ENCODE measurements at regions not wholly inside any gene's neighbourhood (a gene's known extent, or its start where the extent isn't known, plus 50 kb on each side); places are given as distances from the start of the nearest gene placed in this dataset.

- Histone ChIP-seq H3K4me1 (ENCODE audit: insufficient read depth, low read length) (no peaks in the 10 kb centered on the region), H3K9me3 (ENCODE audit: control insufficient read depth, insufficient read depth, low read length) (no peaks in the 10 kb centered on the region), H3K9ac (ENCODE audit: low read depth, low read length) (no peak overlapping the region)
Measured at GRCh38 chr21:22903851-22904250, 1905.6 kb downstream of the NCAM2 start.

GRCh38 chr21:22904385-22904784, 1906.2 kb downstream of the NCAM2 start:
- Histone ChIP-seq H3K9me3 (ENCODE audit: control insufficient read depth, insufficient read depth, low read length) (no peaks in the 10 kb centered on the region), H3K9ac (ENCODE audit: low read depth, low read length) (no peak overlapping the region), H3K36me3 (ENCODE audit: insufficient read depth, low read length) (no peaks in the 10 kb centered on the region), H3K4me1 (ENCODE audit: insufficient read depth, low read length) (no peaks in the 10 kb centered on the region)

More at GRCh38 chr21:22903851-22904250, 1905.6 kb downstream of the NCAM2 start:
- no peaks in the 10 kb centered on the region for H3K36me3 ChIP-seq (ENCODE audit: insufficient read depth, low read length)

DNA sequence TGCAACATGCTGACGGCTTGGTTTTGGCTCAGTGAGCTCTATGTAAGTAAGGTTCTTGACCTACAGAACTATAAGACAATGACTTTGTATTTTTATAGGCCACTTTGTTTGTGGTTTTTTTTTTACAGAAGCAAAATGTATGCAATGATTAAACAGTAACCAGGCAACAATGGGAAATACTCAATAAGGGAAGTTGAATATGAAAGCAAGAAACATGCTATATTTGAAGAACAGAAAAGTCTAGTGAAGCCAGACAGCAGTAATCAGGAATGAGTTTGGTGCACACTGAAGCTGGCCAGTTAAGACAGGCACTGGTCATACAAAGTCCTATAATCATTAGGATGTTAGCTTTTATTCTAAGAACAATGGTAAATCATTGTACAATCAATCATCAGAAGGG, 1926.8 kb downstream of the NCAM2 start:
- no peaks in the 10 kb centered on the region for H3K4me1 ChIP-seq (ENCODE audit: insufficient read depth, low read length)
- H3K9ac ChIP-seq (ENCODE audit: low read depth, low read length) = no peak overlapping the region
- no peaks in the 10 kb centered on the region for H3K36me3 ChIP-seq (ENCODE audit: insufficient read depth, low read length)
- H3K9me3 ChIP-seq (ENCODE audit: control insufficient read depth, insufficient read depth, low read length) = no peaks in the 10 kb centered on the region

DNA sequence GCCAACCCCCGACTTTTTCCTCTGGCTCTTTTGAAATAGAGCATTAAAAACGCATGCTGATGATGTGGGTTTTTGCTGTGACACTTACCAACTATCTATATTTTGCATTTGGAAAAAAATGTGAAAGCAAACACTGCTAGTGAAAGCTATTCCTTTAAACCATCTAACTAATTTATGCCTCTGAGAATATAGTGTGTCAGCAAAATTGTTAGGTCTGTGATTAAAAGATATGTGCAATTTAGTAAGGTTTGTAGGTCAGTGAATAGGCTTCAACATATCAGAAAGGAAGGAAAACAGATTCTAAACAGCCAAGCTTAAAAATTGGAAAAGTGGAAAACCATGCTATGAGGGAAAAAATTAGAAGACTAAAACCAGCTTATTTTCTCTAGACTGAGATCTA, 1929.3 kb downstream of the NCAM2 start:
- Histone ChIP-seq H3K4me1 (ENCODE audit: insufficient read depth, low read length) (no peaks in the 10 kb centered on the region), H3K36me3 (ENCODE audit: insufficient read depth, low read length) (no peaks in the 10 kb centered on the region), H3K9me3 (ENCODE audit: control insufficient read depth, insufficient read depth, low read length) (no peaks in the 10 kb centered on the region), H3K9ac (ENCODE audit: low read depth, low read length) (no peak overlapping the region)

GRCh38 chr21:22941779-22942490, 1943.7 kb downstream of the NCAM2 start:
- Histone ChIP-seq H3K9ac (ENCODE audit: low read depth, low read length) (no peak overlapping the region), H3K36me3 (ENCODE audit: insufficient read depth, low read length) (no peaks in the 10 kb centered on the region), H3K4me1 (ENCODE audit: insufficient read depth, low read length) (no peaks in the 10 kb centered on the region), H3K9me3 (ENCODE audit: control insufficient read depth, insufficient read depth, low read length) (no peaks in the 10 kb centered on the region)

- no peaks in the 10 kb centered on the region; the same call in 1 of the 2 replicates for H3K9me3 ChIP-seq (ENCODE audit: control insufficient read depth, insufficient read depth, low read length)
Measured at GRCh38 chr21:22955559-22955958, 1957.3 kb downstream of the NCAM2 start.

GRCh38 chr21:22961258-22961657, 1963.0 kb downstream of the NCAM2 start:
- H3K9me3 ChIP-seq (ENCODE audit: control insufficient read depth, insufficient read depth, low read length) = no peaks in the 10 kb centered on the region
- H3K4me1 ChIP-seq (ENCODE audit: insufficient read depth, low read length) = no peaks in the 10 kb centered on the region
- no peaks in the 10 kb centered on the region for H3K36me3 ChIP-seq (ENCODE audit: insufficient read depth, low read length)
- no peak overlapping the region for H3K9ac ChIP-seq (ENCODE audit: low read depth, low read length)

More at GRCh38 chr21:22955559-22955958, 1957.3 kb downstream of the NCAM2 start:
- H3K36me3 ChIP-seq (ENCODE audit: insufficient read depth, low read length) = no peaks in the 10 kb centered on the region
- no peak overlapping the region for H3K9ac ChIP-seq (ENCODE audit: low read depth, low read length)
- no peaks in the 10 kb centered on the region for H3K4me1 ChIP-seq (ENCODE audit: insufficient read depth, low read length)

GRCh38 chr21:22965455-22966135, 1967.4 kb downstream of the NCAM2 start:
- no peaks in the 10 kb centered on the region for H3K36me3 ChIP-seq (ENCODE audit: insufficient read depth, low read length)
- H3K4me1 ChIP-seq (ENCODE audit: insufficient read depth, low read length) = no peaks in the 10 kb centered on the region
- no peaks in the 10 kb centered on the region for H3K9me3 ChIP-seq (ENCODE audit: control insufficient read depth, insufficient read depth, low read length)
- no peak overlapping the region for H3K9ac ChIP-seq (ENCODE audit: low read depth, low read length)

DNA sequence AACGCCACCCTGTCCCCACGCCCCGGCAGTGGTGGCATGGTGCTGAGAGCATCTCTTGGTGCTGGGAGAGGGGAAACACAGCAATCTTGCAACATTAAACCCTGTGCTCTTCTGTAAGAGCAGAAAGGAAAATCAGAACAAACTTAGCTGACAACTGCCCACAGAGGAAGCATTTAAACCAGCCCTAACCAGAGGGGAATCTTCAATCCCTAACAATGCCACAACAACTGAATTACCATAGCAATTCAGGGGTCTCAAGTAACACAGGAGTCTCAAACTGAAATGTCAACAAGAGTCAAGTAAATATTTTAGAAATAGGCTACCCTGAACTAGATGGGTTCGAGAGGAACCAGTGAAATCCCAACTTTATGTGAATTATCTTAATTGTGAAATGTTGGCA, 1983.6 kb downstream of the NCAM2 start:
- Histone ChIP-seq H3K9ac (ENCODE audit: low read depth, low read length) (no peak overlapping the region), H3K9me3 (ENCODE audit: control insufficient read depth, insufficient read depth, low read length) (no peaks in the 10 kb centered on the region), H3K4me1 (ENCODE audit: insufficient read depth, low read length) (peaks cover 10% of the 10 kb centered on the region), H3K36me3 (ENCODE audit: insufficient read depth, low read length) (no peaks in the 10 kb centered on the region)

- Histone ChIP-seq H3K9ac (ENCODE audit: low read depth, low read length) (peak overlapping the region; percentile 71; the same call in 1 of the 2 replicates), H3K4me1 (ENCODE audit: insufficient read depth, low read length) (no peaks in the 10 kb centered on the region), H3K9me3 (ENCODE audit: control insufficient read depth, insufficient read depth, low read length) (no peaks in the 10 kb centered on the region), H3K36me3 (ENCODE audit: insufficient read depth, low read length) (no peaks in the 10 kb centered on the region)
Measured at GRCh38 chr21:22993144-22993543, 1994.9 kb downstream of the NCAM2 start.

GRCh38 chr21:22993822-22994574, 1995.8 kb downstream of the NCAM2 start:
- Histone ChIP-seq H3K36me3 (ENCODE audit: insufficient read depth, low read length) (no peaks in the 10 kb centered on the region), H3K9ac (ENCODE audit: low read depth, low read length) (peak overlapping the region; percentile 71), H3K9me3 (ENCODE audit: control insufficient read depth, insufficient read depth, low read length) (no peaks in the 10 kb centered on the region), H3K4me1 (ENCODE audit: insufficient read depth, low read length) (no peaks in the 10 kb centered on the region)

GRCh38 chr21:23003951-23004350, 2005.7 kb downstream of the NCAM2 start:
- no peak overlapping the region for H3K9ac ChIP-seq (ENCODE audit: low read depth, low read length)
- H3K4me1 ChIP-seq (ENCODE audit: insufficient read depth, low read length) = no peaks in the 10 kb centered on the region
- no peaks in the 10 kb centered on the region for H3K9me3 ChIP-seq (ENCODE audit: control insufficient read depth, insufficient read depth, low read length)
- H3K36me3 ChIP-seq (ENCODE audit: insufficient read depth, low read length) = no peaks in the 10 kb centered on the region

DNA sequence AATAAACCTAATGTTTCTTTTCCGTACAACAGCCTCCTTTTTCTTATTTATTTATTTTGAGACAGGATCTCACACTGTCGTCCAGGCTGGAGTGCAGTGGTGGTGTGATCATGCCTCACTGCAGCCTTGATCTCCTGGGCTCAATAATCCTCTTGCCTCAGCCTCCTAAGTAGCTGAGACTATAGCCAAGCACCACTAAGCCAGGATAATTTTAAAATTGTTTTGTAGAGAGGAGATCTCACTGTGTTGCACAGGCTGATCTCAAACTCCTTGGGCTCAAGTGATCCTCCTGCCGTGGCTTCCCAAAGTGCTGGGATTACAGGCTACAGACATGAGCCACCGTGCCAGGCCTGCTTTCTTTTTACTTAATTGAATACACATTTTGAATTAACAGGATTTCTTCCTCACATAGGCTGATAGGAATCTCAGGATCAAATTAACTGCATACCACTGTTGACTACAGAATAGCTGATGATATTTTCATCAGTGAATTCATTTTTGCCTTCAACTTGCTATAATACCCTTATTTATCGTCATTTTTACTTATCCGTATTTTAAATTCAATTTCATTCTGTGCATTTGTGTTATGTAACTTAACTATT, 2010.5 kb downstream of the NCAM2 start:
- no peak overlapping the region for H3K9ac ChIP-seq (ENCODE audit: low read depth, low read length)
- no peaks in the 10 kb centered on the region for H3K4me1 ChIP-seq (ENCODE audit: insufficient read depth, low read length)
- no peaks in the 10 kb centered on the region for H3K36me3 ChIP-seq (ENCODE audit: insufficient read depth, low read length)
- no peaks in the 10 kb centered on the region for H3K9me3 ChIP-seq (ENCODE audit: control insufficient read depth, insufficient read depth, low read length)

- H3K4me1 ChIP-seq (ENCODE audit: insufficient read depth, low read length) = no peaks in the 10 kb centered on the region
Measured at GRCh38 chr21:23009360-23009759, 2011.2 kb downstream of the NCAM2 start.

More at GRCh38 chr21:23009360-23009759, 2011.2 kb downstream of the NCAM2 start:
- Histone ChIP-seq H3K9me3 (ENCODE audit: control insufficient read depth, insufficient read depth, low read length) (no peaks in the 10 kb centered on the region), H3K9ac (ENCODE audit: low read depth, low read length) (no peak overlapping the region), H3K36me3 (ENCODE audit: insufficient read depth, low read length) (no peaks in the 10 kb centered on the region)

Measured in ES-I3 (cell line).